H9 (cell line): ENCODE measurements at regions not wholly inside any gene's neighbourhood (a gene's known extent, or its start where the extent isn't known, plus 50 kb on each side); places are given as distances from the start of the nearest gene placed in this dataset.

Source experiments
- DNase-seq: peaks from one replicate; pipeline ENCODE4 v3.0.0-alpha.2; 2017
- H2AFZ ChIP-seq: one replicate; pipeline ENCODE4 v1.6.1; 2013; ENCODE audit warnings: mild to moderate bottlenecking, low read length, control low read depth, moderate library complexity
- H2AK5ac ChIP-seq: 2 replicates; pipeline ENCODE4 v1.6.1; 2013; ENCODE audit warnings: low read length, control low read depth, mixed read lengths; ENCODE audit not compliant: insufficient read length
- H2BK120ac ChIP-seq: one replicate; pipeline ENCODE4 v1.6.1; 2013; ENCODE audit warnings: low read depth, mild to moderate bottlenecking, low read length, control low read depth, inconsistent platforms; ENCODE audit not compliant: poor library complexity, severe bottlenecking
- H2BK12ac ChIP-seq: 2 replicates; pipeline ENCODE4 v1.6.1; 2013; ENCODE audit warnings: low read length, control low read depth, mixed read lengths, low read depth; ENCODE audit not compliant: insufficient read length
- H2BK15ac ChIP-seq: 2 replicates; pipeline ENCODE4 v1.6.1; 2013; ENCODE audit warnings: low read depth, low read length, control low read depth
- H2BK20ac ChIP-seq: one replicate; pipeline ENCODE4 v1.6.1; 2013; ENCODE audit warnings: low read depth, mild to moderate bottlenecking, low read length, control low read depth, inconsistent platforms; ENCODE audit not compliant: poor library complexity, severe bottlenecking
- H2BK5ac ChIP-seq: 2 replicates; pipeline ENCODE4 v1.6.1; 2013; ENCODE audit warnings: low read length, control low read depth, mixed read lengths; ENCODE audit not compliant: insufficient read length
- H3K14ac ChIP-seq: 2 replicates; pipeline ENCODE4 v1.6.1; 2013; ENCODE audit warnings: low read length, control low read depth; ENCODE audit not compliant: insufficient read depth
- H3K18ac ChIP-seq: 2 replicates; pipeline ENCODE4 v1.6.1; 2013; ENCODE audit warnings: low read depth, mild to moderate bottlenecking, mixed read lengths, low read length, control low read depth; ENCODE audit not compliant: insufficient read length
- H3K23ac ChIP-seq: 2 replicates; pipeline ENCODE4 v1.6.1; 2013; ENCODE audit warnings: low read length, control low read depth, mixed read lengths, low read depth; ENCODE audit not compliant: insufficient read length
- H3K23me2 ChIP-seq: 2 replicates; pipeline ENCODE4 v1.6.1; 2013; ENCODE audit warnings: low read depth, mild to moderate bottlenecking, mixed read lengths, low read length, control low read depth; ENCODE audit not compliant: insufficient read length, poor library complexity, severe bottlenecking
- H3K27ac ChIP-seq: 2 replicates; pipeline ENCODE4 v1.5.1; 2013; ENCODE audit warnings: low read length, control low read depth, mixed read lengths, low read depth; ENCODE audit not compliant: insufficient read length
- H3K27me3 ChIP-seq: 2 replicates; pipeline ENCODE4 v1.6.1; 2013; ENCODE audit warnings: low read length, control low read depth, inconsistent platforms; ENCODE audit not compliant: insufficient read depth
- H3K4ac ChIP-seq: 2 replicates; pipeline ENCODE4 v1.6.1; 2013; ENCODE audit warnings: low read depth, mild to moderate bottlenecking, control low read depth, inconsistent platforms, low read length, moderate library complexity
- H3K4me1 ChIP-seq: 2 replicates; pipeline ENCODE4 v1.6.1; 2013; ENCODE audit warnings: low read length, control low read depth, inconsistent platforms; ENCODE audit not compliant: insufficient read depth
- H3K4me2 ChIP-seq: 2 replicates; pipeline ENCODE4 v1.6.1; 2013; ENCODE audit warnings: low read length, control low read depth, mixed read lengths; ENCODE audit not compliant: insufficient read length, insufficient read depth
- H3K56ac ChIP-seq: 2 replicates; pipeline ENCODE4 v1.6.1; 2013; ENCODE audit warnings: low read depth, mild to moderate bottlenecking, mixed read lengths, low read length, control low read depth; ENCODE audit not compliant: insufficient read length
- H3K79me1 ChIP-seq: 2 replicates; pipeline ENCODE4 v1.6.1; 2013; ENCODE audit warnings: low read depth, mild to moderate bottlenecking, moderate library complexity, low read length, control low read depth, inconsistent platforms; ENCODE audit not compliant: insufficient read depth, poor library complexity, severe bottlenecking
- H3K79me2 ChIP-seq: 2 replicates; pipeline ENCODE4 v1.6.1; 2013; ENCODE audit warnings: low read length, control low read depth, inconsistent platforms; ENCODE audit not compliant: insufficient read depth
- H3K9ac ChIP-seq: 2 replicates; pipeline ENCODE4 v1.6.1; 2013; ENCODE audit warnings: low read length, control low read depth, mixed read lengths; ENCODE audit not compliant: insufficient read length; ENCODE audit errors: extremely low read depth
- H3K9me3 ChIP-seq: one replicate; pipeline ENCODE4 v1.6.1; 2013; ENCODE audit warnings: low read depth, low read length, inconsistent platforms; ENCODE audit not compliant: control insufficient read depth
- H3T11ph ChIP-seq: one replicate; pipeline ENCODE4 v1.6.1; 2013; ENCODE audit warnings: mild to moderate bottlenecking, low read length, control low read depth, inconsistent platforms
- H4K20me1 ChIP-seq: one replicate; pipeline ENCODE4 v1.6.1; 2013; ENCODE audit not compliant: control insufficient read depth, insufficient read length, insufficient read depth
- H4K5ac ChIP-seq: 2 replicates; pipeline ENCODE4 v1.6.1; 2013; ENCODE audit warnings: low read depth, mild to moderate bottlenecking, mixed read lengths, low read length, control low read depth; ENCODE audit not compliant: insufficient read length
- H4K8ac ChIP-seq: replicated peaks from 2 replicates; pipeline ENCODE4 v1.6.1; 2013; ENCODE audit warnings: low read length, control low read depth, mixed read lengths, low read depth; ENCODE audit not compliant: insufficient read length
- H4K91ac ChIP-seq: 2 replicates; pipeline ENCODE4 v1.6.1; 2013; ENCODE audit warnings: low read depth, mild to moderate bottlenecking, moderate library complexity, mixed read lengths, low read length, control low read depth; ENCODE audit not compliant: insufficient read length
- H3K27ac Mint-ChIP-seq, 3 experiments: 2 replicates in 2 of 3; 3 replicates in 1 of 3; pipeline ENCODE4 v1.8.0; 2020 to 2021; ENCODE audit warnings: mixed read lengths in 3 of 3, mild to moderate bottlenecking in 1 of 3, moderate library complexity in 1 of 3
- H3K27me3 Mint-ChIP-seq: 2 replicates; pipeline ENCODE4 v1.8.0; 2021; ENCODE audit warnings: low read depth, mild to moderate bottlenecking, moderate library complexity, mixed read lengths
- H3K36me3 Mint-ChIP-seq, 3 experiments: 2 replicates in 2 of 3; 3 replicates in 1 of 3; pipeline ENCODE4 v1.8.0; 2020 to 2021; ENCODE audit warnings: low read depth in 3 of 3, mixed read lengths in 3 of 3; ENCODE audit not compliant: insufficient read depth in 1 of 3
- H3K4me1 Mint-ChIP-seq, 2 experiments: 2 replicates each; pipeline ENCODE4 v1.8.0; 2020; ENCODE audit warnings: mixed read lengths in 2 of 2
- H3K4me3 Mint-ChIP-seq, 2 experiments: 2 replicates in 1 of 2; 3 replicates in 1 of 2; pipeline ENCODE4 v1.8.0; 2020 to 2021; ENCODE audit warnings: mild to moderate bottlenecking in 2 of 2, mixed read lengths in 2 of 2, moderate library complexity in 1 of 2
- H3K9me3 Mint-ChIP-seq, 2 experiments: 2 replicates in 1 of 2; 3 replicates in 1 of 2; pipeline ENCODE4 v1.8.0; 2020; ENCODE audit warnings: mild to moderate bottlenecking in 2 of 2, mixed read lengths in 2 of 2, moderate library complexity in 1 of 2
- CTCF ChIP-seq: fragments of 200-600 bp; sonication (generic); conservative IDR thresholded peaks from 3 replicates; pipeline ENCODE4 v1.8.0; 2021; ENCODE audit warnings: antibody characterized with exemption, mild to moderate bottlenecking
- WGBS: extraction: QIAGEN DNeasy Blood & Tissue Kit; methylation state at CpG from one replicate; pipeline ENCODE4 v1.1.7; 2013; ENCODE audit warnings: missing lambda C conversion rate, low lambda C conversion rate, mixed read lengths; ENCODE audit not compliant: insufficient read length; ENCODE audit errors: extremely low coverage; 5-methylcytosine and 5-hydroxymethylcytosine counted together

DNA sequence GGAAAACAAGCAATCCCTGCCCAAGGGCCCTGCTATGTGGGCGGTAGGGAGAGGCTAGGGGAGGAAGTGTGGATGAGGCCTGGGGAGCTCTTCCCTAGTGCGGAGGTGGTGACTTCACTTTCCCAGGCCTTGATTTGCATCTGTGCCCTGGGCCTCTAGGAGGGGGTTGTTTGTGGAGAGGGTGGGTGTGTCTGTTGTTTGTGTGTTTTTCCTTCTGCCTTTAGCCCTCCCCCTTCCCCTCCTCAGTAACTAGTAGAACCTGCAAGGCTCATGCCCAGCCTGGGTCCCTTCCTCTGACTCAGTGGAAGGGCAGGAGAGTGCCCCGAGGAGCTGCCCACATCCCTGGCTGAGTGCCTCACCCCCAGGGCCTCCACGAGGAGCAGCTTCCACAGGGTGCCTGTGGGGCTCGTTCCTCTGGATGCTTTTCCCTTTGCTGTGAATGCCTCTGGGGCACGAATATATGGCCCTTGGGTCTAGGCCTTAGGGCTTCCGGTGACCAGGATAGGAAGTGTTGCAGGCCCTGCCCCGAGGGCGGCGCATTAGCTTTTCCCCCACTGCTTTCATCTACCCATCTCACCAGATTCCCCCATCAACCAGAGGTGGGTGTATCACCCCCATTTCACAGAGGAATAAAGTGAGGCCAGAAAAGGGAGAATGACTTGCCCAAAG lies 89.4 kb upstream of the DUSP5 start:
- no peak for TF ChIP-seq CTCF
- WGBS, result no CpG with 5 or more reads among the region's 10 CpGs
- DNase-seq, result peak; percentile 54
- peaks cover 21 to 36% of the 10 kb centered on the region in 2 experiments for H3K4me1 Mint-ChIP-seq
- Histone ChIP-seq H3K23ac (no peak overlapping the region), H3K18ac (no peak overlapping the region), H3K9ac (no peak overlapping the region), H4K20me1 (no peaks in the 10 kb centered on the region), H2BK20ac (no peak overlapping the region), H3K4me1 (no peaks in the 10 kb centered on the region; the same call in 1 of the 2 replicates), H2BK5ac (no peak overlapping the region), H4K91ac (no peak overlapping the region), H3K56ac (no peak overlapping the region), H3K79me1 (no peaks in the 10 kb centered on the region), H3K23me2 (no peaks in the 10 kb centered on the region), H4K8ac (no peak overlapping the region), H4K5ac (no peak overlapping the region), H3K4ac (no peak overlapping the region), H2AK5ac (no peak overlapping the region), H3K4me2 (no peak overlapping the region), H3K27ac (no peak overlapping the region), H3T11ph (no peak overlapping the region), H2BK12ac (no peak overlapping the region), H3K27me3 (no peaks in the 10 kb centered on the region), H2AFZ (no peak overlapping the region), H3K14ac (no peak overlapping the region; the same call in none of the 2 replicates), H2BK15ac (no peak overlapping the region), H3K9me3 (no peaks in the 10 kb centered on the region), H3K79me2 (no peaks in the 10 kb centered on the region), H2BK120ac (no peak overlapping the region)
- no peaks in the 10 kb centered on the region for H3K36me3 Mint-ChIP-seq
- no peaks in the 10 kb centered on the region for H3K9me3 Mint-ChIP-seq
- H3K27ac Mint-ChIP-seq, result peak overlapping the region in 1 of 3 experiments; percentile 86; a peak in 1 of 7 replicates
- no peak overlapping the region; a peak in 1 of 5 replicates for H3K4me3 Mint-ChIP-seq
- H3K27me3 Mint-ChIP-seq, result peaks cover 8% of the 10 kb centered on the region
